AG08396 (cell line): ENCODE measurements at regions not wholly inside any gene's neighbourhood (a gene's known extent, or its start where the extent isn't known, plus 50 kb on each side); places are given as distances from the start of the nearest gene placed in this dataset.

Experiments used
- DNase-seq: peaks from one replicate; pipeline ENCODE4 v3.0.0; 2012; ENCODE audit warnings: low spot score, mixed read lengths

DNA sequence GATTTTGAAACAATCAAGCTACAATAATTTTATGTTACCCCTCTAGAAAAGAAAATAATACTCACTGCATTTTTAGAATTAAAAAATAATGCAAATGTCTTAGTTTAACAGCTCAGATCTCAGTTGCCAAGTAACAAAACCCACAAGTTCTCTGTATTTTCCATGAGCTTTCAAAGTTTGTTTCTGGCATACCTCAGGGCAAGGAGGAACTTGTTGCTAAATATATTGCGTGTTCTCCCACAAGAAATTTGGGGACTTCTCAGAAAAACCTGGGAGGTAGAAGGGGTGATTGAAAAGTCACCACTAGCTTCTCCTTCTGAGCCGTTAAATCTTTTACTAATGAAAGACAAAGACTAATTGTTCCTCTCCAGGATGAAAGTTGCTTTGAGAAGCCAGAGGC lies 236.8 kb upstream of the MARCKS start:
- DNase-seq = no peak

DNA sequence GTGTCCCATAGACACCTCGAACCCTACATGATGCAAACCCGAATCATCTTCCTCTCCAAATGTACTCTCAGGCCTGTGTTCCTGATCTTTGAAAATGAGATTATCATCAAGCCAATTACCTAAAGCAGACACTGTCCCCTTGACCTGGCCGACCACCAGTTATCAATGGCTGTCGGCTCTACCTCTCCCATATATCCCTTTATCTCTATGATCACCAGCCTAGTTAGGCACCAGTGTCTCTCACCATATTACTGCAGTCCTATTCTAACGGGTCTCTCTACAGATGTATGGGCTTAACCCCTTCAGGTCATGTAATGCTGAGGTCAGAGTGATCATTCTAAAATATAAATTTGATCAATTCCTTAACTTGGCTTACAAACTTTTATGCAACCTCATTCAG lies 234.9 kb upstream of the MARCKS start:
- DNase-seq = no peak

DNA sequence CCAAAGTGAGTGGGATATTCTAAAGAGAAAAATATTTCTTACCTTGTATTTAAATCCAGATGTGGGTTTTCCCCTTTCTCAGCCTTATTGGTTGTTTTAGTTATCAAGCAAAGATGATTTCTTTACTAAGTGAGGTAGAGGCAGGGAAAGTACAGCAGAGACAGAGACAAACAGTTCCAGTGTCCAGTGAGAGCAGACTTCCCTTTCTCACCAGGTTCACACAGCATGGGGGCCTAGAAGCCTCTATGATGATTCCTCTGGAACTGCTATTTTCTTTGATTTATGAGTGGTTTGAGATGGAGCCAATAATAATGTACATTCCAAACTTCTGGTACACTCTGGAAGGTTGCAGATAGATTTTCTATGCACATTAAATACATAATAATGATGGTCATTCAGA lies 234.0 kb upstream of the MARCKS start:
- no peak for DNase-seq

DNA sequence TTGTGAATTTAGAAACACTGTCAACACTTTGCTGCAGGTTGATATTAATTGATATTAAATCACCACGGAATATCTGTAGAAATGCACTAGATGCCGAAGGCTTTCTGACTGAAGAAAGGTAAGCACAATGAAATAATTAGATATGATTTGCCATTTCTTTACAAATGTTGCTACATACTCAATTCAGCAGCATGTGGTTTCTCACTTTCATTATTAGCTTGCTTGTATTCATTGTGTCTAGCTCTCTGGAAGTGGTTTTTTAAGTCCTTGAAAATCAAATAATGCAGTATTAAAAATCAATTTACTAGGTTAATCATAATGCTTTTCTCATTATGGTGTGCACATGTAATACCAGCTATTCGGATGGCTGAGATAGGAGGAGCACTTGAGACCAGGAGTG lies 231.3 kb upstream of the MARCKS start:
- DNase-seq = no peak

DNA sequence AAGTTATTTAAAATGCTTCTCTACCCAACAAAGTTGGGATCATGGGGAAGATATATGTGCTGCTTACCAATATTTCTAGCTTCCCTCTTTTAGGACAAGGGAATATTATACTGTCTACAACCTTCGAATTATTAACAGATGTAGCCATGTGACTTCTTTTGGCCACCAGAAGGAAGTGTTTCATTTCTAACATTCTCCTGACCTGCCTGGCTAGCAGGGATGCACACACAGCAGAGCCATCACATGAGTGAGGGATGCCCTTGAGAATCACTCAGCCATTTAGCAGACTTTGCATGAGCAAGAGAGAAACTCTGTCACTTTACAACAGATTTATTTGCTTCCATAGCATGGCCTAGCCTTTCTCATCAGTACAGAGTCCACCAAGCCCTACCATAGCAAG lies 230.7 kb upstream of the MARCKS start:
- DNase-seq = no peak

DNA sequence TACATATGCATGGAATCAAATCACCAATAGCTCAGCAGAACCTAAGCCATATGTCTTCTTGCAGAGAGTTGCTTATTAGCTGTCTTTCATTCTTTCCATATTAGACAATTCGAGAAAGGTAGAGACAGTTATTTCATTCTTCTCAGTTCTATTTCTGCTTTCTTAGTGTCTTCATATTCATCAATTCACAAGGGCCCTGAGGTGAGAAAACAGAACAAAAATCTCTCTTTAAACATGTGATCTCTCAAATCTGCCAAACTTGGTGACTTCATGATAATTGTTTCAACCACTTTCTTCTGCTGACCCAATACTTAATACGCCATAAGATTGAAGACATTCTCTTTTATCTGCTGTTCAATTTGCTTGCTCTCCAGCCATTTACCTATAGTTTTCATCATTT lies 229.7 kb upstream of the MARCKS start:
- no peak for DNase-seq

DNA sequence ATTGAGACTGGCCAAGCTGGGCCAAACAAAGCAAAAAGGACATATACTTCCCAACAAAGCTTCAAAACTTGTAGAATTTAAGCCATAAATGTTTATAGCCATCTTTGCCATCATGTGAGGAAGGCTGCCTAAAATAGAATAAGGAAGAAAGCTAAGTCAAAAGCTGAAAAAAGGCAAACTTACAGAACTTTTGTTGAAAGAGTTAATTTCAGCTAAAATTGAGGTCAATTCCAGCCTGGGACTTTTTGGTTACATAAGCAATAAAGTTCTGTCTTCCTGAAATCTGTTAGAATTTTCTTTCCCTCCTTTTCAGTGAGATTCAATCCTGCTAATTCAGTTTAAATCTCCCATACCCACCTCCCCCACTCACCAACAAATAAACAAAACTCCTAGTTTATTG lies 227.9 kb upstream of the MARCKS start:
- no peak for DNase-seq

DNA sequence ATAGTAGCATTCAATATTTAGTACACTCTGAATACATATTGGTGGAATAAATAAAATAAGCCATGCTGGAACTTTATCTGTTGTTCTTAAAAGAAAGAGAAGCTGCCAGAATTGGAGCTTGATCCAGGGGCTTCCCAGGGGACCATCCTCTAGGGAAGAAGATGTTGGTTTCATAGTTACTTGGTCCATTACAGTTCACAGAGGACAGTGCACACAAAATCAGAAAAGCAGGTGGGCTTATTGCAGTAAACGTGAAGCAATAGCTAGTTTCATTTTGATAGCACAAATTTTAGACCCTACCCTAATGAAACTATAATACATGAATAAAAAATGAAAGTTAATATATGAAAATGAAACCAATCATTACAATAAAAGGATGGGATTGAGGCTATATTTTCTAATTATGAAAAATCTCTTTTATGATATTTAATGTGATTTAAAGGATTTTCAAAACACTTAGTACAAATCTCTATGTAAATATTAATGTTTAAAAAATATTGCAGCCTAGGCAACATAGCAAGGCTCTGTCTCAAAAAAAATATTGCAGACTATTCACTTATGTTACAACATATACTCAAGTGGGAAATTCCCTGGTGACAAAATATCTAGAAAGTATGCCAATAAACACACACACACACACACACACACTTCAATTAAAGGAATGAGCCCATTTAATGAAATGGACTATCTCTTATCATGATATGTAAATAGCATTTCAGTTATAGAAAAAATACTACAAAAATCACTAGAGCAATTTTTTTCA lies 227.0 kb upstream of the MARCKS start:
- DNase-seq = no peak

DNA sequence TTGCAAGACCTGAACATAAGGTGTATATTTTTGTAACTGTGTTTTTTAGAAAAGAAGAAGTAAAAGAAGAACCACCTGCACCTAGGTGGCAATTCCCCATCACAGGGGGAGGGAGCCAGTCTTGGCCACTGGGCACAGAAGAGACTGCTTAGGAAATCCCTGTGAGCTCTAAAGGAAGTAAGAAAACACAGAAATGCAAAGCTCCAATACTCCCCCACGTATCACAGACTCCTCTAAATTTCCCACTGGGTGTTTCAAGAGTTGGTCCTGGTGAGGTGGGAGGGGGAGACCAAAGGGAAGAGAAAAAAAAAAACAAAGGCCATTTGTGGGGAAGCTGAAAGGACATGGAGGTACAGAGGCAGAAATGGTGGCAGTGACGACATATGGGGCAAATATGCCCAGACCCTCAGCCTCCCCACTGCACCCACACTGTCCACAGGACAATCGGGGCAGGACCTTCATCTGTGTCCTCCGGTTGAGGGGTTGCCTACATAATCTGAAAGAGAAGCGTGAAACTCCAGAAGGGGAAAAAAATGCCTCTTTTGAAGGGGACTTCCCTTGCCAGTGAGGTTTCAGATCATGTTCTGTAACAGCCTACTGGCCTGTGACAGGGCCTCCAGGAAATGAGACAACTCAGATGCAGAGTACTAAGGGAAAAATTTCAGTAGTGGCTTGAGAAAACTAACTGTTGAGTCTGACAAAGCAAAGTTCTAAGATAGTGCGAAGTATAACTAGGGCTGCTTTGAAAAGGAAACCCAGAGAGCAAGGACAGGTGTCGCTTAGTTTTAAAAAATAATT lies 226.2 kb upstream of the MARCKS start:
- peak; percentile 11 for DNase-seq

DNA sequence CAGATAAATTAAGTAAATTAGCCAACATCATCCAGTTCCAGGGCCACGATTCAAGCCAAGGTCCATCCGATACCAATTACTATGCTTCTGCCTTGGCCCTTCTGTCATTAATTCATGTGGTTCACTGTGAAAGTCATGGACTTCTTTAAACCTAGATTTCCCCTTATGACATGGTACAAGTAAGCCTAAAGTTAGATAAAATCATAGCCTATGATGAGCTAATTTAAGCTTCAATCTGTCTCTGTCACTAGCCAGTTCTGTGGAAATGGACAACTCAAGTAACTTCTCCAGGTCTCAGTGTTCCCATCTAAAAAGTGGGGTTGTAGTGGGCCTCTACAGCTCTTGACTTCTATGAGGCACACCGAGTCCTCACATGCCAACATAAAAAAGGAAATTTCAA lies 225.5 kb upstream of the MARCKS start:
- DNase-seq = no peak

DNA sequence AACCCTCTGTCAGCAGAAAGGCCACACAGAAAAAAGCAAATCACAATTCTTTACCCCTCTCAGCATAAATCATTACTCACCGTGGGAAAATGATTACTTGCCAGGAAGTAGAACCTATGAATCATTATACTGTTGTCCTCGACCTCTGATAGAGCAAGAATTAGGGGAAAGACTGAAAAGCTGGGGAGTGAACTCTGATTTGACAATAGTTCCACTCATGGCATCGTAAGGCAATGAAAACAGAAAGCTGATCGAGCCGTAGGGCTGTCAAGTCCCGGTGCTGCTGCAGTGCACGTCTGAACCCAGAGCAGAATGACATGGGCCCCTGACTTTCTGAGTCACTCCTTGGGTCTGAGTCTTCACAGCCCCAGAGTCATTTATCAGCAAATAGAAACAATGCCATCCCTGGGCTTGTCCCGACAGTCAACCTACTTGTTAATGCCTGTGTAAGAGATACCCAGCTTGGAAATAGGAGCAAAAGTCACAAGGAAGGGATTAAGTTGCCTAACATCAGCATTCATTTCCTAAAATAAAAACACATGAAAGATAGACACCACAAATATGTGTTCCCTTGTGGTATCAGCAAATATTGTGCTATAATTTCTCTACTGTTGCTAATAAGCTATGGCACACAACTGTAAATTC lies 224.8 kb upstream of the MARCKS start:
- DNase-seq = peak; percentile 28

DNA sequence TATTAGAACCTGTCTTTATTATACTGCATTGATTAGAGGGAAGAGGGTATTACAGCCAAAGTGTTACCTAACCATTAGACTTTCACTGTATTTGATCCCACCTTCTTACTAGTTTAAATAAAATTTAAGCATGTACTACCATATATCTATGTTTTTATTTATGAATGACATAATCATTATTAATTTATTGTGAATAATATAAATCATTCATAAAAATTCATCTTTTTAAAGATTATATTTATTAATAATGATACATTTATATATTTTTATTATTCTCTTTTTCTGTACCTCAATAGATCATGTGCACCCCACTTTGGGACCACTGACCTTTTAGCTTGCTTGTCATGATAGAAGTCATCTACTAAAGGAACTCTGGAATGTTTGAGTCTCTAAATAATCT lies 223.5 kb upstream of the MARCKS start:
- no peak for DNase-seq

DNA sequence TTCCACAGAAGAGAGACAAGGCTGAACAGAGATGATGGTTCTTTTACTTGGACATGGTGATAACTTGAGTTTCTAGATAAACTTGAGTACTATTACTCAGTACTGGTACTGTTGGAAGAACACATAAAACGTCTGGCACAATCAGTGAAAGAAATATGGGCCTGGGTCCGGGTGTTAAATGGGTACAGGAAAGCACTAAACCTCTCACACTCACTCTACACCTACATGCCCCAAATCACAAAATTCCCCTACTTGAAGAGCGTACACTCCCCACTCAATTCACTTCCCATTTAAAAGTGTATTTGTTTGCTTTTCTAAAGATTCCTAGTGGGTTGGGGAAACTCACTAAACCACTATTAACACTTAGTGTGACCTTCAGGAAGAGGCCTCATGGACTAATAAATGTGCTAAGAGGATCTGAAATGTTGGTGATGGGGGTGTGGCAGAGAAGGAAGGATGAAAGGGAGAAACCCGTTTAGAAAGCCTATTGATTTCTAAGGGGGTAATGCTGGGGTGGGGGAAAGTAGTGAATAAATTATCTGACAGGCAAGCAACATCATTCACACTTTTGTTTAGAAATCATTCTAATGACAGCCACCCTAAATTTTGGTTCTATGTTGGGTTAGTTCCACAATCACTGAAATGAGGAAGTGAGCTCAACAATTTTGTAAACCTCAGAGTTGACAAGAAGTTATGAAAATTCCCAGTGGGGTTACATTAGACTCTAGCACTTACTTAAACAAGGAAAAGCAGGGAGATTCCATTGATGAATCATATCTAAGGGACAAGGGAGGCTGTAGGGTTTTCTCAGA lies 222.6 kb upstream of the MARCKS start:
- DNase-seq = no peak

DNA sequence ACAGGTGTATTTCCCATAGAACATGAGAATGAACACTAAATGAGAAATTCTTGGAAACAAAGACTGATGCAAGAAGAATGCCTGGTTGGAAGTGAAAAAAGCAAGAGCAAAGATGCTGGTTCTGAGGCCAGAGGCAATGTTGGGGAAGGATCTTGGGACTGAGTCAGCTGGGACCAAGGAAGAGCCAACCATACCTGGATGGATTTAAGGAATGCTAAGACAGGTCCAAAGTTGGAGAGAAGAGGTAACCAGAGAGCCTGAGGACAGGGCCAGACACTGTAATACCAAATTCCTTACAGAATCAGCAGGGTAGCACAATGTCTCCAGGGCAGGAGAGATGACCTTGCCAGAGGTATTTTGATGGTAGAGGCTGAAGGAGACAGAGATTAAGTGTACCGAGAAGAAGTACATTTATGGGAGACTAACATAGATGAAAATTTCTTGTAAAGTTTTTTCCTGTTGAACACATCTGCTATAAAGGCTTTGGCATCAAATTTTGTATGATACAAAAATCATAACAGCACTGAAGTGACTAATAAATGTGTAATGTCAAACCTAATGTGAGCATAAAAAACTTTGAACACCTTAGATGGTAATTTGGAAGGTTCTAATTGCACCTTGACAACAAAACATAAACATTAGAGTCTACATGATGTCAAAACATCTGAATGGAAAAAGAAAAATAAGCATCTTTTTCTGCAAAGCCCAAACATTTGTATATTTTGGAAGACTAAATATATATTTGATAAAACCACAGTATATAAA lies 221.7 kb upstream of the MARCKS start:
- DNase-seq = no peak

DNA sequence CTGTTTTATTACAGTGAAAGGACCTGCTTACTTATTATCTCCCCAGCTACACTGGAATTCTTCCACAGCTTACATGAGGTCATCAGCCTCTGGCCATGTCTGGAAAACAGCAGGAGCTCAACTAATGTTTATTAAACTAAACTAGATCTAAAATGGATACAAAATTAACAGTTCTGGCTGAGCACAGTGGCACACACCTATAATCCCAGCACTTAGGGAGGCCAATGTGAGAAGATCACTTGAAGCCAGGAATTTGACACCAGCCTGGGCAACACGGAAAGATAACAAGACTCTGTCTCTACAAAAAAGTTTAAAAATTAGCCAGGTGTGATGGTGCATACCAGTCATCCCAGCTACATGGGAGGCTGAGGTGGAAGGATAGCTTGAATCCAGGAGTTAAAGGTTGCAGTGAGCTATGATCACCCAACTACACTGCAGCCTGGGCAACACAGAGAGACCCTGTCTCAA lies 220.8 kb upstream of the MARCKS start:
- no peak for DNase-seq

DNA sequence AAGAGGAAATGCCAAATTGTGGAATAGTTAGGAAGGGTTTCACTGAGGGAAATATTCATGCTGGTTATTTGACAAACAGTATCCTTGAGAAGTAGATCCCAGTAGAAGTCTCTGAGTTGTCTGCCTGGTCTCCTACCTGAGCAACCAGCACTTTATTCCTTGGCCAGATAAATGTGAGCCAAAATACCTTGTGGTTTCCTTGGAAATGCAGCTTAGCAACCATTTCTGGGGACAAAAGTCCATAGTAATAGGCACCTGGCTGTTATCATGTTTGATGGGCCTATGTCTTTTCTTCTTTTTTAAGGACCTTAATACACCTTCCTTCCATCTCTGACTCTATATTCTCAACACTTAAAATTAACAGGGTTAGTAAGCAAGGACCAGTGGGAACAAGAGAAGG lies 217.1 kb upstream of the MARCKS start:
- no peak for DNase-seq

DNA sequence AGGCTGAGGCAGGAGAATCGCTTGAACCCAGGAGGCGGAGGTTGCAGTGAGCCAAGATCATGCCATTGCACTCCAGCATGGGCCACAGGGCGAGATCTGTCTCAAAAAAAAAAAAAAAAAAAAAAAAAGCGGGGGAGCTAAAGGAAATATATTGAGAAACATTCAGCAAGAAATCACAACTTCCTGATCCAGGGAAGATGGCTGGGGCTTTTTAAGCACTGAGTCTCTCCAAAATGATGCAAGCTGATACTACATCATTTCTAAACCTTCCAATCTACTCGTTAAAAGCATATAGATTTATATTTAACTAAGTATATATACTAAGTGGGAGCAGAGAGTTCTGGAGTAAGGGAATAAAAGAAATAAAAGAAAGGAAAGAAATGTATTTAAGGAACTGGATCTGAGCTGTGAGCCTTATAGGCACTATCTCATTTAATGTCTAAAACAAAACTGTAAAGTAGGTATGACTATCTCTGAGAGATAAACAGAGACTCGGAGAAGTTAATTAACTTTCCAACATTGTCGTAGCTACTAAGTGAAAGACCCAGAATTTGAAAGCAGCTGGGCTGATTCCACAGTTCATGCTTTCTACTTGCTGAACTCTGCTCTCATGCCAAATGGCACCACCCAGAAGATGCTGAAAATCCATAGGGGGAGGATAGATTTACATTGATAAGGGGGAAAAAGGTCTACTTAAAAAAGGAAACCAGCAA lies 215.0 kb upstream of the MARCKS start:
- DNase-seq = no peak

DNA sequence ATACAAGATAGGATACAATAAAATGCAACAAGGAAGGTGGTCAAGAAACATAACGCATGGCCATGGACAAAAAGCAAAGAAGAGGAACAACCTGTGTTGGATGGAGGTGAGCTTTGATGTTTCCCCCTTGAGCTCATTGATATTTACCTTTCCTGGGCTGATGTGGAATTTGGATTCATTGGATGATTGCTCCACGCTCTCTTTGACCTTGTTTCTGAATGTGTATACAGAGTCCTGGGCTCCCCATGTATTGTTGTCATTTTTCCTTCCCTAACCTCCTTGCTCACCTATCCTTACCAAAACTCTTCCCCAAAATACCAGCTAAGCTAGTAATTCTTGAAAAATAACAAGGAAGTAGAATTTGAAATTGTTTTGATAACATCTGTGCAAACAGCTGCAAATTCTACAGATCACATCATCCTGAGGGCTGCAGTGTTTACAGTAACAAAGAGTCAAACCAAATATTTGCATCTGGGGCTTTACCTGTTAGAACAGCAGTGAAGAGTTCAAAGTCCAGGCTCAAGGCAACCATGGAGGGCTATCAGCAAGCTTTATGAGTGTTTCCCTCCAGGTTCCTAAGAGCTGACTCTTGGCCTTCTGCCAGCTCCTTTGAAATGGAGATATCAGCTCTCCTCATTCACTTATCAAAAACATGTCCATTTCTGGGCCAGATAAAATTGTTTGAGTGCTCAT lies 214.3 kb upstream of the MARCKS start:
- DNase-seq = no peak

DNA sequence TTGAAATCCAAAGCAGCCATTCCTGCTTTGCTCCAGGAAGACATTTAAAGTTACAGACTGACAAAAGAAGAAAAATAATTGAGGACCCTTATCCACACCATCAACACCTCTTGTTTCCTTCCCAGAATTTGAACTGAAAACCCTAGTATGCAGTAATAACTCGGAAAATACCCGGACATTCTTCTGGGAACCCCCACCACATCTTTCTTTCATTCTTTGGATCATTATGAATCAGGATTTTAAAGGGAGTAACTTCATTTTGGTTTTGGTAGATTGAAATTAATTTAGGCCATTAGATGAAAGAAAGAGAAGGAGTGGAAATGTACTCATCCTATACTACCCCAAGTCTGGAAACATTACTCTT lies 213.8 kb upstream of the MARCKS start:
- no peak for DNase-seq

DNA sequence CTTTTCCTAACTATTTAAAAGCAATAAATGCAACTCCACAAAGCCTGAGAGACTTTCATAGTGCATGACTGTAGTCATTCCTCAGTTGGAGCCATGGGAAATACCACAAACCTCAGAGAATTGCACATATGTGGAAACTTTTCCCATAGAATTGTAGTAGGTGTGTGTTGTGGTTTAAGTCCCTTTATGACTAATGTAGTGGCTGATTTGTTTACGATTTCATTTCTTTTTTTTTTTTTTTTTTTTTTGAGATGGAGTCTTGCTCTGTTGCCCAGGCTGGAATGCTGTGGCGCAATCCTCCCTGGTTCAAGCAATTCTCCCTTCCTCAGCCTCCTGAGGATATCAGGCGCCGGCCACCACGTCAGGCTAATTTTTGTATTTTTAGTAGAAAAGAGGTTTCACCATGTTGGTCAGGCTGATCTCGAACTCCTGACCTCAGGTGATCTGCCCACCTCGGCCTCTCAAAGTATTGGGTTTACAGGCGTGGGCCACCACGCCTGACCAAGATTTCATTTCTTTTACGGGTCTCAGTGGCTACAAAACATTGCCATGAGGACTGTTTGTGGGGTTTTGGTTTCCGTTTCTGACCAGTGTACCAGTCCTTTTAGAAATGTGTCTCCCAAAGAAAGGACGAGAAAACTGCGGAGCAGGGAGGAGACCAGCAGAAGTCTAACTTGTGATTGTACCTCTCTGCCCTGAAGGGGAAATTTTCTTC lies 212.1 kb upstream of the MARCKS start:
- DNase-seq = peak; percentile 48
